Central memory CD8-positive, alpha-beta T cell (primary cell): ENCODE measurements at regions not wholly inside any gene's neighbourhood (a gene's known extent, or its start where the extent isn't known, plus 50 kb on each side); places are given as distances from the start of the nearest gene placed in this dataset.

Source experiments
- ATAC-seq: fragments of 150-1000 bp; cut with Tn5 transposase; replicated peaks from 2 replicates; pipeline ENCODE4 v1.10.0; 2022; ENCODE audit warnings: mild to moderate bottlenecking, moderate FRiP score, moderate number of reproducible peaks; ENCODE audit not compliant: poor library complexity, severe bottlenecking; ENCODE audit errors: extremely low read depth
- DNase-seq, 2 donors: peaks; one replicate each; pipeline ENCODE4 v3.0.0; 2021; ENCODE audit warnings: low spot score in 2 of 2
- H3K27ac Mint-ChIP-seq: one replicate; pipeline ENCODE4 v1.8.0; 2022; ENCODE audit warnings: low read depth, mild to moderate bottlenecking, moderate library complexity, mixed read lengths
- H3K27me3 Mint-ChIP-seq: one replicate; pipeline ENCODE4 v1.8.0; 2022; ENCODE audit warnings: mixed read lengths
- H3K36me3 Mint-ChIP-seq: one replicate; pipeline ENCODE4 v1.8.0; 2022; ENCODE audit warnings: mild to moderate bottlenecking, moderate library complexity, mixed read lengths; ENCODE audit not compliant: insufficient read depth
- H3K4me1 Mint-ChIP-seq: one replicate; pipeline ENCODE4 v1.8.0; 2022; ENCODE audit warnings: mixed read lengths
- H3K4me3 Mint-ChIP-seq: one replicate; pipeline ENCODE4 v1.8.0; 2022; ENCODE audit warnings: mild to moderate bottlenecking, moderate library complexity, mixed read lengths
- H3K9me3 Mint-ChIP-seq: one replicate; pipeline ENCODE4 v1.8.0; 2022; ENCODE audit warnings: mixed read lengths

GRCh38 chr20:11260611-11261010 lies 586.8 kb upstream of the JAG1 start:
- Mint-ChIP-seq H3K9me3 (peaks cover 9% of the 10 kb centered on the region), H3K27me3 (no peaks in the 10 kb centered on the region), H3K4me3 (no peak overlapping the region), H3K4me1 (no peaks in the 10 kb centered on the region), H3K27ac (no peak overlapping the region), H3K36me3 (no peaks in the 10 kb centered on the region)
- DNase-seq (no peak), ATAC-seq (no peak)

DNA sequence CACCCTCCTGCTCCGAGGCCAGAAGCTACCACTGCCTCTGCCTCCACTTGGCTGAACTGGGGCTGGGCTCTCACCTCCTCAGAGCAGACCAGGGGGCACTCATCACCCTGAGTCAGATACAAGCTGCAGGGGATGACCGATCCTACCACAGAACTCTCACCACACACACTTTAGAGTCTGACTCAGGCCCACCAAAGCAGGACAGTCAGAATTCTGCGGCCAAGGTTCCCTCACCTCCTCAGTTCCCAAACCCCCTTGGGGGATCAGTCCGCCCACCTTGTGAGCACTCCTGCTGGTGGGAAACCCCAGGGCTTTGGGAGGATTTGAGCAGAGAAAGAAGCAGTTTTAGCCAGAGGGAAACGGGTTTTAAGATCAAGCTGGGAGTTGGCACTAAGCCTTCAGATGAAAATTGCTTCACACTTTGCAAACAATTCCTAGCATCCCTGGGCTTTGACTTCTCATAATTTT lies 587.8 kb upstream of the JAG1 start:
- no peak for ATAC-seq
- Mint-ChIP-seq H3K9me3 (peaks cover 7% of the 10 kb centered on the region), H3K4me1 (no peaks in the 10 kb centered on the region), H3K4me3 (no peak overlapping the region), H3K27me3 (no peaks in the 10 kb centered on the region), H3K36me3 (no peaks in the 10 kb centered on the region), H3K27ac (no peak overlapping the region)
- no peak for DNase-seq

DNA sequence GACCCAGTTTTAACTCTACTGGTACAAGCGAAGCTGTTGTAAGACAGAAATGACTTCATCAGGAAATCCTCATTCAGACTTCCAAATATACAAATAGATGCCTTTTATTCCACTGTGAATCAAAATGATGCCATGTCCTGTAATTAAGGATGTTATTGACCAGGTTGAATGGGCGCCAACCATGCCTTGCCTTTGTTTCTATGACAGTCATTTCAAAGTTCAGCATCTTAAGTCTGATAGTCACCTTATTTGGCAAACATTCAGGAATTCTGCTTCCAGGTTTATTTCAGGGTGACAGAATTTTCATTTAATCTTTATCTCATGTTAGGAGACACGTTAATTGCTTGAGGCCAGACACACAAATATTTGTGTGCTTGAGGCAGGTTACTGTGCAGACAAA lies 592.8 kb upstream of the JAG1 start:
- Mint-ChIP-seq H3K27ac (no peak overlapping the region), H3K36me3 (no peaks in the 10 kb centered on the region), H3K4me1 (no peaks in the 10 kb centered on the region), H3K4me3 (no peak overlapping the region), H3K27me3 (no peaks in the 10 kb centered on the region), H3K9me3 (peaks cover 7% of the 10 kb centered on the region)
- DNase-seq = no peak
- no peak for ATAC-seq

GRCh38 chr20:11267131-11267761 lies 593.4 kb upstream of the JAG1 start:
- Mint-ChIP-seq H3K36me3 (no peaks in the 10 kb centered on the region), H3K27ac (no peak overlapping the region), H3K4me1 (no peaks in the 10 kb centered on the region), H3K27me3 (no peaks in the 10 kb centered on the region), H3K9me3 (peaks cover 7% of the 10 kb centered on the region), H3K4me3 (no peak overlapping the region)
- ATAC-seq (no peak), DNase-seq (no peak)

- Mint-ChIP-seq H3K4me3 (no peak overlapping the region), H3K4me1 (no peaks in the 10 kb centered on the region), H3K36me3 (no peaks in the 10 kb centered on the region), H3K27me3 (no peaks in the 10 kb centered on the region), H3K27ac (no peak overlapping the region), H3K9me3 (peaks cover 7% of the 10 kb centered on the region)
- ATAC-seq (no peak), DNase-seq (no peak)
These were observed 594.0 kb upstream of the JAG1 start for GRCh38 chr20:11267762-11268335.

GRCh38 chr20:11270566-11270965 lies 596.8 kb upstream of the JAG1 start:
- Mint-ChIP-seq H3K36me3 (no peaks in the 10 kb centered on the region), H3K4me3 (no peak overlapping the region), H3K27ac (no peak overlapping the region), H3K9me3 (no peaks in the 10 kb centered on the region), H3K27me3 (no peaks in the 10 kb centered on the region), H3K4me1 (no peaks in the 10 kb centered on the region)
- no peak for DNase-seq
- ATAC-seq = no peak

DNA sequence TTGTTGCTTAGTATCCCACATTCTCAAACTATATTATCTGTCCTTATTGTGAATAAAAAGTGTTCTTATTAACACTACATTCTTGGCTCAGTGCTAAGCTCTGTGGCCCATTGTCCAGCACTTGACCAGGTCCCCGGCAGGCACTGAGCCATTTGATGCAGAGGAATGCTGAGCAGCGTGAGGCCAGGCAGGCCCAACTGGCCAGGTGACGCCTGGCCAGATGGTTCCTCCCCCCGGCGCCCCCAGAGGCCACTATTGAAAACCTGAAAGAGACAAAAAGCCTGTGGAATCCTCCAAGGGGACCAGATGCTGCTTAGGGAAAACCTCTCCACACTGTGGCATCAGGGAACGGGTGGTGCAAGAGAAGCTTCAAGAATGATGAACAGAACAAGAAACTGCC lies 597.5 kb upstream of the JAG1 start:
- DNase-seq (no peak), ATAC-seq (no peak)
- H3K4me3 Mint-ChIP-seq = no peak overlapping the region
- H3K9me3 Mint-ChIP-seq = no peaks in the 10 kb centered on the region
- H3K36me3 Mint-ChIP-seq = no peaks in the 10 kb centered on the region
- no peaks in the 10 kb centered on the region for H3K27me3 Mint-ChIP-seq
- H3K4me1 Mint-ChIP-seq = no peaks in the 10 kb centered on the region
- H3K27ac Mint-ChIP-seq = no peak overlapping the region

DNA sequence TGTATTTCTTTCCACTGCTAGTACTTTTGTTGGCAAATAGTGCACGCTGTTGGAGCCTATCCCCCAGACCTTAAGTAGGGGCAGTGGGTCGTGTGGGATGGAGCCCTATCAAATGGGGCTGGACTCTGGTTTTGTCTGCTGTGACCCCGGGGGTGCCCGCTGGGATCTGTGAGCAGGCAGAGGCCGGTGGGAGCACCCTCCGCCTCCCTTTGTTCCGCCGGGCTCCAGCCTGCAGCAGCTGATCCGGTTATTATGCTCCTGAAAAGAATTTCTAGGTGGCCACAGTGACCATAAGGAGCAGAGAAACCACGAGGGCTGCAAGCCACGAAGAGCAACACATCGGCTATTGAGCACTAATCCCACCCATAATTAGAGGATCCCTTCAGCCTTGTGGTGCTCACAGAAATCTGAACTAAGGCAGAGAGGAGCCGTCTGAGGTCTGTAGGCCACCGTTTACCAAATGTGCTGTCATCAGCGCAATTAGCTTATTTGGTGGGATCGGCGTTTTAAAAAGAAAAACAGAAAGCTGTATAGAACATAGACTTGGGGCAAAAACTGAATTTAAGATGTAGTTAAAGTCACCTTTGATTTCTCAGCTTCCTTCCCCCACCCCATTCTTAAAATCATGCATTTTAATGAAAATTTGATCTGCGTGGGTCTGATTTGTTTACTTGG lies 598.3 kb upstream of the JAG1 start:
- no peaks in the 10 kb centered on the region for H3K27me3 Mint-ChIP-seq
- H3K9me3 Mint-ChIP-seq = no peaks in the 10 kb centered on the region
- H3K4me1 Mint-ChIP-seq = no peaks in the 10 kb centered on the region
- no peaks in the 10 kb centered on the region for H3K36me3 Mint-ChIP-seq
- H3K27ac Mint-ChIP-seq = no peak overlapping the region
- no peak for DNase-seq
- no peak overlapping the region for H3K4me3 Mint-ChIP-seq
- ATAC-seq = no peak

GRCh38 chr20:11274141-11274594 lies 600.4 kb upstream of the JAG1 start:
- no peak for ATAC-seq
- Mint-ChIP-seq H3K9me3 (peaks cover 7% of the 10 kb centered on the region), H3K36me3 (no peaks in the 10 kb centered on the region), H3K4me3 (no peak overlapping the region), H3K27ac (no peak overlapping the region), H3K27me3 (no peaks in the 10 kb centered on the region), H3K4me1 (no peaks in the 10 kb centered on the region)
- no peak for DNase-seq

- Mint-ChIP-seq H3K27me3 (no peaks in the 10 kb centered on the region), H3K9me3 (peaks cover 7% of the 10 kb centered on the region), H3K4me1 (no peaks in the 10 kb centered on the region), H3K4me3 (no peak overlapping the region), H3K36me3 (no peaks in the 10 kb centered on the region), H3K27ac (no peak overlapping the region)
- DNase-seq (no peak), ATAC-seq (no peak)
These were observed 601.9 kb upstream of the JAG1 start for GRCh38 chr20:11275740-11276139.

DNA sequence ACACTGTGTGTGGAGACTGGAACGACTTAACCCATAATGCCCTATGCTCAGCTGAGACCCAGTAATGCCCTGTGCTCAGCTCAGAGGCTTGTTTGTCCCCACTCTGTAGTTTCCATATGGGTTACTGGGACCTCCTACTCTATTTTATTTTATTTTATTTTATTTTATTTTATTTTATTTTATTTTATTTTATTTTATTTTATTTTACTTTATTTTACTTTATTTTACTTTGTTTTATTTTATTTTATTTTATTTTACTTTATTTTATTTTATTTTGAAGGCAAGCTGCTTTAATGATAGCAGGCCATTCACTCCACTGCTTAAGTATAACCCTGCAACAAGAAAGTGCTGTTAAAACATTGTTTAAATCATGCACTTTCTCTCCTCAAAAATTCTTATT lies 603.4 kb upstream of the JAG1 start:
- H3K4me3 Mint-ChIP-seq = no peak overlapping the region
- H3K36me3 Mint-ChIP-seq = no peaks in the 10 kb centered on the region
- no peak for ATAC-seq
- no peaks in the 10 kb centered on the region for H3K27me3 Mint-ChIP-seq
- no peak for DNase-seq
- peaks cover 7% of the 10 kb centered on the region for H3K9me3 Mint-ChIP-seq
- no peak overlapping the region for H3K27ac Mint-ChIP-seq
- no peaks in the 10 kb centered on the region for H3K4me1 Mint-ChIP-seq

GRCh38 chr20:11277858-11278257 lies 604.1 kb upstream of the JAG1 start:
- Mint-ChIP-seq H3K27me3 (no peaks in the 10 kb centered on the region), H3K4me3 (no peak overlapping the region), H3K9me3 (peaks cover 12% of the 10 kb centered on the region), H3K27ac (no peak overlapping the region), H3K4me1 (no peaks in the 10 kb centered on the region), H3K36me3 (no peaks in the 10 kb centered on the region)
- DNase-seq = no peak
- no peak for ATAC-seq

GRCh38 chr20:11278461-11278860 lies 604.7 kb upstream of the JAG1 start:
- Mint-ChIP-seq H3K27me3 (no peaks in the 10 kb centered on the region), H3K27ac (no peak overlapping the region), H3K36me3 (no peaks in the 10 kb centered on the region), H3K9me3 (peaks cover 12% of the 10 kb centered on the region), H3K4me1 (no peaks in the 10 kb centered on the region), H3K4me3 (no peak overlapping the region)
- ATAC-seq = no peak
- no peak for DNase-seq
